ENCODE measurements at regions not wholly inside any gene's neighbourhood (a gene's known extent, or its start where the extent isn't known, plus 50 kb on each side); places are given as distances from the start of the nearest gene placed in this dataset.
A peak's percentile ranks its signal among the peaks of the same experiment; 100 is the strongest.

DNA sequence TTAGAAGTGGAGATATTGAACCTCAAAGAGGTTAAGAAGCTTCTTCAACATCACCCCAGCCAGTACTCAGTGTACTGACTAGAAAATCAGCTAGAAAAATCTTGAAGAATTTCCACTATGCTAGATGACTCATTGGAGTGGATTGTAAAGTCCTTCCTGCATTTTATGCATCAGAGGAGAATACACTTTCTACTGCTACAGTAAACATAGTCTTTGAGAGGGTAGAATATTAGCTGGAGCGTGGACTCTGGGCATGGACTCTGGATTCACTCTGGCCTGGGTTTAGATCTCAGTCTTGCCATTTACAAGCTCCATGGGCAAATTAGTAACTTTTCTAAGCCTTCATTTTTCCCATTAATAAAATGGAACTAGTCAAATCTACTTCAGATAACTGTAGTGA lies 215.9 kb downstream of the IRS1 start:
- FAIRE-seq (peak; percentile 26), DNase-seq (ENCODE audit: insufficient read length, low spot score) (peak; percentile 66)

DNA sequence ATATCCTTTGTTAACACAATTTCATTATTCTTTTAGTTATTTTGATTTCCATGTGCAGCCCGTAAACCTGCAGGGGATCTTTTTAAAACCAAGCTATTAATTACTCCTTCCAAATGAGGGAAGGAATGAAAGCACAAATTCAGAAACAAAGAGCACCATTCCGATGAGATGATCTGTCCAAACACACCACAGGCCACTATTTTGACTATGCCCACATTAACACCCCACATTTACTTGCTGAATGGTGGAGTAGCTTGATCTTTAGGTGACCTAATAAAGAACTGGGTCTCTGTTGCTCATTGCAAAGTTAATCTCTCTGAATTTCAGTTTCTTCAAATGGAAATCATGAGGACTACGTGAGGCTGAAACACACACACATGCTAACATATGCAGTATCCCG lies 218.0 kb downstream of the IRS1 start:
- FAIRE-seq (no peak), DNase-seq (ENCODE audit: insufficient read length, low spot score) (no peak)

DNA sequence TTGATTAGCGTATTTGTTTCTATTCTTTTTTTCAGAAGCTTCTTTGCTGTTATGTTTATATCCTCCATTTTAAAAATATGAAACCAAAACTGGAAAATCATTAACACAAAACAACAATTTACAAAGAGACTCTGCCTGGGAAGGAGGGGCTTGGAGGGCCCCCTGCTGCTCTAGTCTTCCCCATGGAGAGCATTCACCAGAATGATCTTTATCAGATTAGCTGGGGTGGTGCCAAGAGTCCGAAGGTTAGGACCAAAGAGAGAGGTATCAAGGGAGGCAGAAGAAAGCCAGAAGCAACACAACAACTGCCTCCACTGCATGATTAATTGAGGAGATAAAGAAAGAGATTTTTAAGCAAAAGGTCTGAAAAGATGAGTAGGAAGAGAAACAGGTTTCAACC lies 218.6 kb downstream of the IRS1 start:
- no peak for FAIRE-seq
- DNase-seq (ENCODE audit: insufficient read length, low spot score), result no peak

DNA sequence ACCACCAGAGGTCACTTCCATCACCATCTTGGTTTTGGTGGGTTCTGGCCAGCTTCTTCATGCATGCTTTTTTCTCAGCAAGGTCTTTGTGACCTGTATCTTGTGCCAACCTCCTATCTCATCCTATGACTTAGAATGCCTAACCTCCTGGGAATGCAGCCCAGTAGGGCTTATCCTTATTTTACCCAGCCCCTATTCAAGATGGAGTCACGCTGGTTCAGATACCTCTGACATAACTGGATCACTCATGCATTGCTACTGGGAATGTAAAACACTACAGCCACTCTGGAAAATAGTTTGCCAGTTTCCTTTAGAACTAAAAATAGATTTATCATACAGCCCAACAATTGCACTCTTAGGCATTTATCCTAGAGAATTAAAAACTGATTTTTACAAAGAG lies 219.2 kb downstream of the IRS1 start:
- FAIRE-seq, result no peak

DNA sequence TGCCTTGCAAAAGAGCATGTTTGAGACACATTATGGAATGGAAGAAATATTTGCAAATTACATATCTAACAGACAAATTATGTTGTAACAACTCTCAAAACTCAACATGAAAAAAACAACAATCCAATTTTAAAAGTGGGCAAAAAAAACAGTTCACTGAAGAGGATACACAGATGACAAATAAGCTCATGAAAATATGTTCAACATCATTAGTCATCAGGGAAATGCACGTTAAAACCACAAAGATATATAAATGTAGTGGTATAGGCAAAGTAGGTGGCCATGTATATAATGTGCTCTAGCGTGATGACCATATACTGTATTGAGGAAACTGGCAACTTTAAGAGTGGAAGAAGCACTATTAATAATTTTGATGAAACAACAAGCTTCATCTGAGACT lies 220.1 kb downstream of the IRS1 start:
- FAIRE-seq (no peak), DNase-seq (ENCODE audit: insufficient read length, low spot score) (no peak)

More for the DNA sequence above, 219.2 kb downstream of the IRS1 start:
- DNase-seq (ENCODE audit: insufficient read length, low spot score), result no peak

DNA sequence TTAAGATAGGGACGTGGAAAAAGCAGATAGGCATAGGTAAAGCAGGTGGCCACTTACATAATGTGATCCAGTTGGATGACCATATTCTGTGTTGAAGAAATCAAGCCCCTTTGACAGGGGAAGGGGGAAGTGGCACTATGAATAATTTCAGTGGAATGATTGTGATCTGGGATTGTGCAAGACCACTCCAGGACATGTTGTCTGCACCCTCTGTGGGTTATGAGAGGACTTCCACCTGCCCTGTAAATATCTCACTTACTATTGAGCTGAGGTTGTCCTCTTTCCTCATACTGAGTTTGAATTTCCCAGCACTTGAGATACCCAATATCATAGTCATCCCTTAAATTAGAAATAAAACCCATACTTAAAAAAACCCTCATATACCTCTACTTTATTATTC lies 220.7 kb downstream of the IRS1 start:
- FAIRE-seq, result peak; percentile 74
- DNase-seq (ENCODE audit: insufficient read length, low spot score), result peak; percentile 41

DNA sequence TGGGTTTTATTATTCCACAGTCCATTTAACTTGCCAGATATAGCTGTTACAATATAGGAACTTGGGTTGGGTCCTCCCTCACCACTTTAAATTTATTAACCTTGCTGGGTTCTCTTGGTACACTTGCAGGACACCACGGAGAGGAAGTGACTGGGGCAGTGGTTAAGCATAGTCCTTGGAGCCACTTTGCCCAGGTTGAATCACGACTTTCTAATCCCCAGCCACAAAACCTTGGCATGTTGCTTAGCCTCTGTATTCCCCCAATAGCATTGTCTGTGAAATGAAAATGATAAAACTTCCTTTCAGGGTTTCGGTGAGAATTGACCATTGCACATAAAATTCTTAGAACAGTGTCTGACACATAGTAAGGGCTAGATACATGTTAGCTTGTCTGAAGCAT lies 221.2 kb downstream of the IRS1 start:
- no peak for FAIRE-seq

DNA sequence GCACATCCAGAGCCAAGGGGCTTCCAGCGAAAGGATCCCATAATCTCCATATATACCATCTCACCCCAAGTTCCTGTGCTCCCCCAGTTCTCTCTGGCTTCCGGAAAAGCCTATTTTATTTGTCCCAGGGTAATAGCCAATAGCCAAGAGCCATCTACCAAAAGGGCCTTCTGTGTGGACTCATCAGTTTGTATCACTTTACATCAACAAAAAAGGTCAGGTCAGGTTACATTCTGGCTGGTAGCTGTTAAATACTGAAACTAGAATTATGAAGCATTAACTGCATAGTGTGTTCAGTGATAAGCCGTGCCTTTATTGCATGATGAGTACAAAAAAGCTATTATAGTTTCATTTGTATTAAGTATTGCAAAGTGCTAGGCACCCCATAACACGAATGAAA lies 223.7 kb downstream of the IRS1 start:
- DNase-seq (ENCODE audit: insufficient read length, low spot score) (no peak), FAIRE-seq (no peak)

More for the DNA sequence above, 221.2 kb downstream of the IRS1 start:
- no peak for DNase-seq (ENCODE audit: insufficient read length, low spot score)

DNA sequence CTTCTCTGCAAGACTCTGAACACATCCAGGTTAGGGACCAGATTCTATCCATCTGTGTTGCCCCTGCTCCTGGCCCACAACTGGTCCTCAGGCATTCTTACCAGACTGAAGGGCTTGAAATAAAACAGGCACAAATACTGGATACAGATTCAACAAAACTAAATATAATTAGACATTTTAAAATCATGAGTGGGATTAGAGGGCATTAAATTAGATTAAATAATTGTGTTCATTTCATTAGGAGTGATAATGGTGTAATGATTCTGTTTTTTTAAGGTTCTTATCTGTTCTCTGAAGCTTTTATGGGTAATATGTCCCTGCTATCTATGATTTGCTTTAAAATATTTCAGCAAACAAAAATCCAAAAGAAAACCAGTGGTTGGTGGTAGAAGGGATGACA lies 226.5 kb downstream of the IRS1 start:
- FAIRE-seq, result no peak
- DNase-seq (ENCODE audit: insufficient read length, low spot score), result no peak

DNA sequence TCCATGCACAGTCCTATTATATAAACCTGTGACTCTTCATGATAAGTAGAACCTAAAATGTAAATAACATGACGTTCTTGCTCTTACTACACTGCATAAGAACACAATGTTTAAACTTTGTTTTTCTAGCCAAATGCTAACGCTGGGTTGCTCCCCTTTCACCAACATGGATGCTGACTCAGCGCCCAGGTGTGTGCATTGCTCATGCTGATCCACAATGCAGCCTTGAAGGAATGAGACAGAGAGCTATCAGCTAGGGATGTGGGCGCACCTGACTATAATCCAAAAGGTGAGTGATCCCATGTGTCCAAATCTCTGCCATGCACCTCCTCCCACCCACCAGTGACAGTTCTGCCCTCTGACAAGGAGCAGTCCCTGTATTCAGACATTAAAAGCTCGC lies 235.0 kb downstream of the IRS1 start:
- DNase-seq (ENCODE audit: insufficient read length, low spot score) (no peak), FAIRE-seq (no peak)

DNA sequence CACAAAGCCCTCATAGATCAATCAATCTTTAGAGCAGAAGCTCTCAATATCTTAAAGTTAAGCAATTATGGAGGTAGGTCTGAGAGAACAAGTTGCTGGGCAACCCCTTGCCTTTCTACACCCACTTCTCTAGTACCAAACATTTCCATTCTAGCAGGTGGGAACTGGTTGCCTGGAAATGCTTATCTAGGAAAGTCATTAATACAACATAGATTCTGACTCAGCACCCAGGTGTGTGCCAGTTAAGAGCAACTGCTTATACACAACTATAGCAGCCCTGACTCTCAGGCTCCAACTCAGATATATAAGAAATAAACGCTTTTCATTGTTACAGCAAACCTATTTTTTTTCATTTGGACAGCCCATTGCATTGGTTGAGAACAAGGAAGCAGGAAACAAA lies 237.7 kb downstream of the IRS1 start:
- FAIRE-seq (no peak), DNase-seq (ENCODE audit: insufficient read length, low spot score) (no peak)

DNA sequence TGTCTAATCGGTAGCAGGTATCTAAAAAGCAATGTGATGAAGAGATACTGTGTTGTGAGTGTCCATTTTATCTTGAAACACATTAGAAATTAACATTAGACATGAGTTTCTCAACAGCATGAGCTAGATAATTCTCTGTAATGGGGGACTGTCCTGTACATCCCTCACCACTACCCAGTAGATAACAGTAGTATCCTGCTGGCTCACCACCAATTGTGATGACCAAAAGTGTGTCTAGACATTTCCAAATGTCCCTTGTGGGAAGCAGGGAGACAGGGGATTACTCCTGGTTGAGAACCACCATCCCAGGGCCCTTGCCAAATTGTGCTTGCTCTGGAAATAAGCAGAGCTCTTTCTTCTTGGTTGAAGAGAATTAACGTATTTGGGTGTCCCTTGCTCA lies 239.3 kb downstream of the IRS1 start:
- DNase-seq (ENCODE audit: insufficient read length, low spot score) (no peak), FAIRE-seq (peak; percentile 20)

DNA sequence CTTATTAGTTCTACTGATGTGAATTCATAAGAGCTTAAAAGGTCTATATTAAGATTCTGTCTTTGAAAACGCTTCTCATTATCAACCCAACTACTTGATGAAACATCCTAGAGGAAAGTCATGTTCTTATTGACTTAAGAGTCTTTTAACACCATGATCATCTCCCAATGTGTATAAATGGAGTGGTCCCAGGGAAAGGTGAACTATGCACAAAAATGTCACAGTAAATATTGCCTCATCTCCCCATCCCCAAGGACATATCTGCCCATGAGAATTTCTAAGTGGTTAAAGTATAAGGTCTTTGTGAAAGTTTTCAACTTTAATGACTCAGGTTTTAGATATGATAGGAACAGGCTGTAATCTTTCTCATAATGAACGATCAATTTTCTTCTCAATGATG lies 240.1 kb downstream of the IRS1 start:
- FAIRE-seq, result no peak
- no peak for DNase-seq (ENCODE audit: insufficient read length, low spot score)

DNA sequence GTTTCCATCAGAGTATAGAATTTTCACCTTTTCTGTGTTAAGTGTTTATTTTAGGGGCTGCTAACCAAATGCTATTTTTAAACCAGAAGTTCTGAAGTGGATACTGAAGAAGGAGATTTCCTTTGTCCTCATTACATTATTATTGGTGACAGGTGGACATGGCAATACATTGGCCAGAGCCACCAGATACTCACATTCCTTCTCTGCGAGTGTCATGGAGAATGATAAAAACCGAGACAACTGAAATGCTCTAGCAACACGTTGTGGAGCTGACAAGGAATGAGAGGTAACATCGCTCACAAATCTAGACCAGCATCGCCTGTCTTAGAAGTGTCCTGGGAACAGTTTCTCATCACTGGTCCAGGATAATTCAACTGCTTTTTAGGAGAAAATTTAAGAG lies 241.2 kb downstream of the IRS1 start:
- no peak for FAIRE-seq

DNA sequence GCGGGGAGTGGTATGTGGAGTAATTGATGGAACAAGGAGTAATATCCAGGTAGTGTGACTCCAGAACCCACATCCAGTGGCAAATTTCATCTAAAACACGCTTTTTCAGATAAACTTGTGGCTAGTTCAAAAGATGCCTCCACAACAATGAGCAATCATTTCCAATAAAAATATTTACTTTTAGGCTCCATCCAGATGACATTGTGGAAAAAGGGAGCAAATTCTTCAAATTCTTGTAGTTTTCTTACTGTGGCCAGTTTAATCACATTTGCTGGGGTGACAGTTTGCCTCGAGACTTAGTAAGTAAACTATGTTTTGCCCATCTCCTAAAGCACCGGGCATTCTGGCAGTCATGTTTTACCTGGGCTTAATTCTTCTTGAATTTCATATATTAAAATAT lies 243.6 kb downstream of the IRS1 start:
- DNase-seq (ENCODE audit: insufficient read length, low spot score) (no peak), FAIRE-seq (no peak)

More for the DNA sequence above, 241.2 kb downstream of the IRS1 start:
- DNase-seq (ENCODE audit: insufficient read length, low spot score), result no peak

DNA sequence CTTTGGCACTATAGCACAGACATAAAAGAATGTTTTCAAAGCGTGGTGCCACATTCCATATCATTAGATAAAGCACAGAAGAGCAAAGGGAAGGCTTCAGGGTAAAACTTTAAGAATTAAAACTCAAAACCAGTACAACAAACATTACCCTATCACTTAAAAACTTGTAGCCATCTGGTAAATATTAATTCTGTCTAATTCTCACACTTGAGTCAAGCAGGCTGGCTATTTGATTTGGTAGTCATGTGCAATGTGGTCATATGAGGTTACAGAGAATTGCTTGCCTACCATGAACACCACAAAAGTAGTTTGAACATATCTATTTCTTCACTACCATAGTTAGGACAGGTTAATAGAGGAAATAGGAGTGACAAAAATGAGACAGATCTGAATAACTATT lies 244.9 kb downstream of the IRS1 start:
- FAIRE-seq (no peak), DNase-seq (ENCODE audit: insufficient read length, low spot score) (no peak)

DNA sequence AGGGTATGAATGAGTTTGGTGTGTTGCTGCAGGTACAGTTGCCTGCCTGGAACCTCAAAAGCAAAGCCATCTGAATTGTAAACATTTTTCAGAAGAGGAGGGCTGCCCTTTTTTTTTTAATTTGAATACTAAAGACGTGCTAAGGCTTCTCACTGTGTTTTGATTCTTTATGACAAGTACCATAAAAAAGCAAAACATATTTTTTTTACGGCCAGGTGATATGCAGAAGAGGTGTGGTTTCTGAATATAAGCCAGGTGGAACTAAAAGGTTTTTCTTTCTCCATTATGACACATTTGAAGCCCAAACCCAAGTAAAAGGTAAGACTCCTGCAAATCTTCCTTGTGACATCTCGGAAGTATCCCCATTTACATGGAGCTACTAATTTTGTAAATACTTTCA lies 246.3 kb downstream of the IRS1 start:
- DNase-seq (ENCODE audit: insufficient read length, low spot score), result no peak
- FAIRE-seq, result no peak

DNA sequence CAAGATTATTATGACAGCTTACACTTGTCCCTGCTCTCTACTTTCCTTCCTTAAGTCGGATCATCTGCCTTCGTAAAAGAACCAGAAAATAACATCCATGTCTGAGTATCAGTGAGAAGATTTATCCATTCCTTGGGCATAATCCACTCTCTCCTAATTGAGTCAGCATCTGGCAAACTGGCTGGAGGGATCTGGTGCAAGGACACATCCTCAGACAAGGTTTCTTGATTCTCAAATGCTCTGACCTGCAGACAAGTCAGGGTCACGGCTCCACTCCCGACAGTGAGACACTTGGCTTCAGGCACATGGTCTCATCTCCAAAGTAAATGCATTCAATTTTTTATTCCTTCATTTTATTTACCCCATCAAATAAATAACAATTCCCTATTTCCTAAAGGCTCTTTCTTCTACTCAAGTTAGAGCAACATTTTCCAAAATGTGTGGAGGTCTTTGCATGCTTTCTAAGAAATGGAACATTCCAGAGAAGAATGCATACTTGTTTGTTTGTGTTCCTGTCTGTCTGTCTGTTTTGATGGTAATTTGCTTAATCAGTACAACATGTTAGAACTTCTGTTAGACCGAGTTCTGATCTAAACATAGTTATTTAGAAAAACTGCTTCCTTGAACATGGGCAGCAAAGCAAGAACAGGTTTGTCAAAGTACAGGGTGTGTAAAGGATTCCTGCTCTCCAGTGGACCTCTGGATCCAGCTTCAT lies 246.9 kb downstream of the IRS1 start:
- FAIRE-seq, result no peak

DNA sequence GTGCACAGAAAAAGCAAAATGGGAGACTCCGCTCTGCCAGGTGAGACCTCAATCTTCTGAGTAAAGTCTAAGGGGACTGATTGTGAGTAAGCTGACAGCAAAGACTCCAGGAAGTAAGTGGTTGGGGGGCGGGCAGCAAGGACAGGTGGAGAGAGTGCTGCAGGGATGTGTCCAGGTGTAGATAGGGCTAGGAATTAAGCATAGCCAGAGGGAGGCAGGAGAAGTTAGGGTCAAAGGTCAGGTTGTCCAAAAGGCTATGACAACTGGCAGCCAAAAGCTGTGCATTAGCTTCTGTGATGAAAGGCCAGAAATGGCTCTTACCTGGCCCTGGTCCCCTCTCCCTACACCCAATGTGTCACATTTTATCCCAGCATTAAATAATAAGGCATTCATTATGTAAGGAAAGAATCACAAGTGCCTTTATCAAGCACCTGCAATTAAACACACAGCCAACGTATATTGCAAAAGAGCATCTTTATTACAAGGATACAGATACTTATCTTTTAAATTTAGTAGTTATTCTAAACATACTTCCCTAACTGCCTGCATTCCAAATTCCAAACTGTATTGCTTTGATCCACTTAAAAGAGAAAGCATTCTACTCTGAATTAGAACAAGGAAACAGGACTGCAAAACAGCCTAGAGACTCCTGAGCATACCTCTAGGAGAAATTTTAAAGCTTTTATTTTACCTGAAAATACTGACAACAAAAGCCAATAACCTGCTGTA lies 247.9 kb downstream of the IRS1 start:
- DNase-seq (ENCODE audit: insufficient read length, low spot score) (no peak), FAIRE-seq (no peak)

More for the DNA sequence above, 246.9 kb downstream of the IRS1 start:
- DNase-seq (ENCODE audit: insufficient read length, low spot score), result no peak

DNA sequence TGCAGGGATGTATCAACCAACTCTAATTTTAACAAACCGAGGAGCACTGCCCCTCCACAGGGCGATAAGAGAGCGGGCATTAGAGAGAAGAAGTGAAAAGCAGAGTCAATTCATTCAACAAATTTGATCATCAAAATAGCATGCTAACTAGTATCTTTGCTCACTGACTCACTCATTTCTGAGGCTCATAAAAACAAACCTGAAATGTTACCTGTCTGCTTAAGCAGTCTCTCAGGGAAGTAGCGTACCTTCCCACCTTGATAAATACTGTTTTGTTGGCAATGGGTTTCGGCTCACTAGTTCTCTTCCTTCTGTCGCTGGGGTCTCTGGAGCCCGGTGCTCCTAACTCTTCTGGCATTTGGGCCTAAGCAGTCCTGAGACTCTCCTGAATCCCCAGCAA lies 248.8 kb downstream of the IRS1 start:
- FAIRE-seq, result no peak
- DNase-seq (ENCODE audit: insufficient read length, low spot score), result no peak

DNA sequence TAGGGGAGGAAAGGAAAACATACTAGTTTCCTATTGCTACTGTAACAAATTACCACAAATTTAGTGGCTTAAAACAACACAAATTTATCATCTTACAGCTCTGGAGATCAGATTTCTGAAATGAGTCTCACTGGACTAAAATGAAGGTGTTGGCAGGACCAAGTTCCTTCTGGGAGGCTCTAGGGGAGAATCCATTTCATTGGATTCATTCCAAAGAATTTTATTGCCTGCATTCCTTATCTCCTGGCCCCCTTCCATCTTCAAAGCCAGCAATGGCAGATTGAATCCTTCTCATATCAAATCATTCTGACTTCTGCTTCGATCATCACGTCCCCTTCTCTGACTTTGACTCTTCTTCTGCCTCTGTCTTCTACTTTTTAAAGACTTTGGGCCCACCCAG lies 250.9 kb downstream of the IRS1 start:
- FAIRE-seq (no peak), DNase-seq (ENCODE audit: insufficient read length, low spot score) (no peak)

DNA sequence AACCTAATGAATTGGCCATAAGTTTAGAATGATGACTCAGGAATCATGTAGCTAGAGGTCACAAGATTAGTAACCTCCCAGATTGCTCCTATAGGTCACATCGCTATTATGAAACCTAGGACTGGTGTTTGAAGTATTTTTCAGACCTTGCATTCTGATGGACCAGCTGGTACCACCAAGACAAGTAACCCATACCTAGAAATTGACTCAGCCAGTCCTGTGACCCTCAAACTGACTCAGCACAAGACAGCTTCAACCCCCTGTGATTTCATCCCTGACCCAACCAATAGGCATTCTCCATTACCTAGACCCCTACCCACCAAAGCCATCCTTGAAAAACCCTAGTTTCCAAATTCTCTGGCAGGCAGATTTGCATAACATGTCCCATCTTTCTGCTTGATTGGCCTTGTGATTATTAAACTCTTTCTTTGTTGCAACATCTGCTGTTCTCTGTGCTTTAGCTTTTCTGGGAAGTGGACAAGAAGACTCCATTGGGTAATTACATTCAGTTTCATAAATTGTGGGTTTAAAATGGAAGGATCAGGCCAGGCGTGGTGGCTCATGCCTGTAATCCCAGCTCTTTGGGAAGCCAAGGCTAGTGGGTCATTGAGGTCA lies 254.9 kb downstream of the IRS1 start:
- no peak for FAIRE-seq
- no peak for DNase-seq (ENCODE audit: insufficient read length, low spot score)

Data from HTR-8/SVneo (cell line).